ENCODE measurements at regions not wholly inside any gene's neighbourhood (a gene's known extent, or its start where the extent isn't known, plus 50 kb on each side); places are given as distances from the start of the nearest gene placed in this dataset.

- TF ChIP-seq CEBPB (IDR thresholded peaks at IDR 0.05) (no peak), TAF1 (IDR thresholded peaks at IDR 0.05; ENCODE audit: low read depth) (no peak), EGR1 (IDR thresholded peaks at IDR 0.05) (no peak), TEAD4 (IDR thresholded peaks at IDR 0.05) (no peak), CREB1 (IDR thresholded peaks at IDR 0.05; ENCODE audit: low read depth) (no peak)
These were observed 354.5 kb upstream of the SLC35B3 start for GRCh38 chr6:8789878-8790277.

GRCh38 chr6:8785223-8785622 lies 349.9 kb upstream of the SLC35B3 start:
- no peak for TF ChIP-seq NFIC (IDR thresholded peaks at IDR 0.05)
- TF ChIP-seq YY1 (IDR thresholded peaks at IDR 0.05; ENCODE audit: low read depth), result no peak
- TF ChIP-seq ZBTB7A (IDR thresholded peaks at IDR 0.05; ENCODE audit: low read depth), result no peak
- no peak for TF ChIP-seq TCF12 (IDR thresholded peaks at IDR 0.05; ENCODE audit: low read depth)
- TF ChIP-seq TEAD4 (IDR thresholded peaks at IDR 0.05), result no peak
- TF ChIP-seq, protein P1, sequence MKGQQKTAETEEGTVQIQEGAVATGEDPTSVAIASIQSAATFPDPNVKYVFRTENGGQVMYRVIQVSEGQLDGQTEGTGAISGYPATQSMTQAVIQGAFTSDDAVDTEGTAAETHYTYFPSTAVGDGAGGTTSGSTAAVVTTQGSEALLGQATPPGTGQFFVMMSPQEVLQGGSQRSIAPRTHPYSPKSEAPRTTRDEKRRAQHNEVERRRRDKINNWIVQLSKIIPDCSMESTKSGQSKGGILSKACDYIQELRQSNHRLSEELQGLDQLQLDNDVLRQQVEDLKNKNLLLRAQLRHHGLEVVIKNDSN (IDR thresholded peaks at IDR 0.05), result no peak
- no peak for TF ChIP-seq FOXM1 (IDR thresholded peaks at IDR 0.05; ENCODE audit: borderline replicate concordance, low read depth)
- TF ChIP-seq, protein P2, sequence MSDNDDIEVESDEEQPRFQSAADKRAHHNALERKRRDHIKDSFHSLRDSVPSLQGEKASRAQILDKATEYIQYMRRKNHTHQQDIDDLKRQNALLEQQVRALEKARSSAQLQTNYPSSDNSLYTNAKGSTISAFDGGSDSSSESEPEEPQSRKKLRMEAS (IDR thresholded peaks at IDR 0.05), result no peak

DNA sequence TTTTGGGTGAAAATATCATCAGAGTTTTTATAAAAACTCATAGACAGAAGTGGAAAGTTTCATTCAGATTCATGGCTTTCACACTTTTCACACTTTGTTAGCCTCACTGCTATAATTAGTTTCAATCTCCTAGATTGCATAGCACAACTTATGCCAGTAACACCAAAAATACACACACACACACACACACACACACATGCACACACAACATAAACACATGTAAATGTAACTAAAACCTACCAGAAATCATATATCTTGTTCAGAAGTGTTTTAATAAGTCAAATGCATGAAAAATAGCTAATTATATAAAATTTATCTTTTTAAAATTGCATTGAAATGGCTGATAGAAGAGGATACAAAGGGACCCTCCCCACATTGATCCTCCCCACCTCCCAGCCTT lies 347.8 kb upstream of the SLC35B3 start:
- TF ChIP-seq CREB1 (IDR thresholded peaks at IDR 0.05; ENCODE audit: low read depth), result no peak
- no peak for TF ChIP-seq EP300 (IDR thresholded peaks at IDR 0.05; ENCODE audit: borderline replicate concordance)
- no peak for TF ChIP-seq ZBTB7A (IDR thresholded peaks at IDR 0.05; ENCODE audit: low read depth)
- TF ChIP-seq YY1 (IDR thresholded peaks at IDR 0.05; ENCODE audit: low read depth), result no peak
- no peak for TF ChIP-seq RAD21 (IDR thresholded peaks at IDR 0.05; ENCODE audit: low read depth)

DNA sequence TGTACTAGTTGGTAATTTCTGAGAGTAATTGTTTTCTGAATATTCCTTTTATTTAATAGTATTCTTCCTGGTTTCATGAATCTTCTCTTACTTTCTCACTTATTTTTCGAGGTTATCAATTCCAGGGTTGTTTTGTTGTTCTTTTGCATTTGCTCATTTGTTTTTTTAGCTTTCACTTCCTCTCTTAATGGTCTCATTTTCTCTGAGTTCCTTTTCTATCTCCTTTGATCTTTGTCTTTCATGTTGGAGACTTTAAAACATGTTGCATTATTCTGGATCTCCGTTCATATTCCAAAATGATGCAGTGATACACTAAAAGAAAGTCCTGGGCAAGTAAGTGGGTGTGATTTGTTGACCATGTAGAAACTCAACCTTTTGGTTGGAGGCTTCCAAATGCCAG lies 345.3 kb upstream of the SLC35B3 start:
- TF ChIP-seq, protein P3, sequence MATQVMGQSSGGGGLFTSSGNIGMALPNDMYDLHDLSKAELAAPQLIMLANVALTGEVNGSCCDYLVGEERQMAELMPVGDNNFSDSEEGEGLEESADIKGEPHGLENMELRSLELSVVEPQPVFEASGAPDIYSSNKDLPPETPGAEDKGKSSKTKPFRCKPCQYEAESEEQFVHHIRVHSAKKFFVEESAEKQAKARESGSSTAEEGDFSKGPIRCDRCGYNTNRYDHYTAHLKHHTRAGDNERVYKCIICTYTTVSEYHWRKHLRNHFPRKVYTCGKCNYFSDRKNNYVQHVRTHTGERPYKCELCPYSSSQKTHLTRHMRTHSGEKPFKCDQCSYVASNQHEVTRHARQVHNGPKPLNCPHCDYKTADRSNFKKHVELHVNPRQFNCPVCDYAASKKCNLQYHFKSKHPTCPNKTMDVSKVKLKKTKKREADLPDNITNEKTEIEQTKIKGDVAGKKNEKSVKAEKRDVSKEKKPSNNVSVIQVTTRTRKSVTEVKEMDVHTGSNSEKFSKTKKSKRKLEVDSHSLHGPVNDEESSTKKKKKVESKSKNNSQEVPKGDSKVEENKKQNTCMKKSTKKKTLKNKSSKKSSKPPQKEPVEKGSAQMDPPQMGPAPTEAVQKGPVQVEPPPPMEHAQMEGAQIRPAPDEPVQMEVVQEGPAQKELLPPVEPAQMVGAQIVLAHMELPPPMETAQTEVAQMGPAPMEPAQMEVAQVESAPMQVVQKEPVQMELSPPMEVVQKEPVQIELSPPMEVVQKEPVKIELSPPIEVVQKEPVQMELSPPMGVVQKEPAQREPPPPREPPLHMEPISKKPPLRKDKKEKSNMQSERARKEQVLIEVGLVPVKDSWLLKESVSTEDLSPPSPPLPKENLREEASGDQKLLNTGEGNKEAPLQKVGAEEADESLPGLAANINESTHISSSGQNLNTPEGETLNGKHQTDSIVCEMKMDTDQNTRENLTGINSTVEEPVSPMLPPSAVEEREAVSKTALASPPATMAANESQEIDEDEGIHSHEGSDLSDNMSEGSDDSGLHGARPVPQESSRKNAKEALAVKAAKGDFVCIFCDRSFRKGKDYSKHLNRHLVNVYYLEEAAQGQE (IDR thresholded peaks at IDR 0.05; ENCODE audit: low read depth), result no peak
- TF ChIP-seq EGR1 (IDR thresholded peaks at IDR 0.05) (no peak), CREB1 (IDR thresholded peaks at IDR 0.05; ENCODE audit: low read depth) (no peak), CEBPB (IDR thresholded peaks at IDR 0.05) (no peak), YY1 (IDR thresholded peaks at IDR 0.05; ENCODE audit: low read depth) (no peak), FOXM1 (IDR thresholded peaks at IDR 0.05; ENCODE audit: borderline replicate concordance, low read depth) (no peak), EP300 (IDR thresholded peaks at IDR 0.05; ENCODE audit: borderline replicate concordance) (no peak), TEAD4 (IDR thresholded peaks at IDR 0.05) (no peak), TCF12 (IDR thresholded peaks at IDR 0.05; ENCODE audit: low read depth) (no peak), NFIC (IDR thresholded peaks at IDR 0.05) (no peak), ZBTB7A (IDR thresholded peaks at IDR 0.05; ENCODE audit: low read depth) (no peak), TAF1 (IDR thresholded peaks at IDR 0.05; ENCODE audit: low read depth) (no peak), RAD21 (IDR thresholded peaks at IDR 0.05; ENCODE audit: low read depth) (no peak)
- TF ChIP-seq, protein P1 (IDR thresholded peaks at IDR 0.05), result no peak
- TF ChIP-seq, protein P2 (IDR thresholded peaks at IDR 0.05), result no peak

- TF ChIP-seq, protein P3 (IDR thresholded peaks at IDR 0.05; ENCODE audit: low read depth), result no peak
- TF ChIP-seq YY1 (IDR thresholded peaks at IDR 0.05; ENCODE audit: low read depth) (no peak), TCF12 (IDR thresholded peaks at IDR 0.05; ENCODE audit: low read depth) (no peak), TEAD4 (IDR thresholded peaks at IDR 0.05) (no peak), ZBTB7A (IDR thresholded peaks at IDR 0.05; ENCODE audit: low read depth) (no peak), RAD21 (IDR thresholded peaks at IDR 0.05; ENCODE audit: low read depth) (no peak), TAF1 (IDR thresholded peaks at IDR 0.05; ENCODE audit: low read depth) (no peak), CREB1 (IDR thresholded peaks at IDR 0.05; ENCODE audit: low read depth) (no peak), NFIC (IDR thresholded peaks at IDR 0.05) (no peak), EGR1 (IDR thresholded peaks at IDR 0.05) (no peak), CEBPB (IDR thresholded peaks at IDR 0.05) (no peak)
- TF ChIP-seq, protein P1 (IDR thresholded peaks at IDR 0.05), result no peak
- TF ChIP-seq, protein P2 (IDR thresholded peaks at IDR 0.05), result no peak
These were observed 329.4 kb upstream of the SLC35B3 start for GRCh38 chr6:8764733-8765132.

DNA sequence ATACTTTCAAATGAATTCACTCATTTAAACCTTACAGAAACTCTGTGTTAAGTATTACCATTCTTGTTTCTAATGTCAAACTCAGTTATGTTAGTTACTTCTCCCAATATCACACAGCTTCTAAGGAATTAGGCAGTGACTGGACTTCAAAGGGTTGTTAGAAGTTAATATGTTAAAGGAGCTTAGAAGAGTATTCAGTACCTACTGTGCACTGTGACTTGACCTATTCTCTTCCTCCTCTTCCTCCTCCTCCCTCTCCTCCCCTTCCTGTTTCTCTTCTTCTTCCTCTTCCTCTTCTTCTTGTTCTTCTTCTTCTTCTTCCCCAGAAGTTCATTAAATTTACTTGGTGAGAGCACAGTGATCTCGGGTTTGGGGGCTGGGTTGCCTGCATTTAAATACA lies 325.6 kb upstream of the SLC35B3 start:
- TF ChIP-seq, protein P1 (IDR thresholded peaks at IDR 0.05), result no peak
- TF ChIP-seq ZBTB7A (IDR thresholded peaks at IDR 0.05; ENCODE audit: low read depth) (no peak), EGR1 (IDR thresholded peaks at IDR 0.05) (no peak), TCF12 (IDR thresholded peaks at IDR 0.05; ENCODE audit: low read depth) (no peak), RAD21 (IDR thresholded peaks at IDR 0.05; ENCODE audit: low read depth) (no peak), FOXM1 (IDR thresholded peaks at IDR 0.05; ENCODE audit: borderline replicate concordance, low read depth) (no peak), TEAD4 (IDR thresholded peaks at IDR 0.05) (no peak), NFIC (IDR thresholded peaks at IDR 0.05) (no peak), EP300 (IDR thresholded peaks at IDR 0.05; ENCODE audit: borderline replicate concordance) (no peak), TAF1 (IDR thresholded peaks at IDR 0.05; ENCODE audit: low read depth) (no peak), CEBPB (IDR thresholded peaks at IDR 0.05) (no peak), YY1 (IDR thresholded peaks at IDR 0.05; ENCODE audit: low read depth) (no peak), CREB1 (IDR thresholded peaks at IDR 0.05; ENCODE audit: low read depth) (no peak)
- TF ChIP-seq, protein P2 (IDR thresholded peaks at IDR 0.05), result no peak
- TF ChIP-seq, protein P3 (IDR thresholded peaks at IDR 0.05; ENCODE audit: low read depth), result no peak

All from Ishikawa (cell line).